ENCODE measurements at regions not wholly inside any gene's neighbourhood (a gene's known extent, or its start where the extent isn't known, plus 50 kb on each side); places are given as distances from the start of the nearest gene placed in this dataset.

- Histone ChIP-seq H3K27ac (ENCODE audit: low read depth, low read length) (no peak overlapping the region), H3K36me3 (ENCODE audit: control insufficient read depth in 1 of 2, insufficient read depth in 2 of 2, low read length in 2 of 2) (no peaks in the 10 kb centered on the region), H2AFZ (ENCODE audit: low read depth, low read length, poor library complexity, severe bottlenecking) (no peak overlapping the region), H4K20me1 (ENCODE audit: insufficient read depth) (no peaks in the 10 kb centered on the region), H3K9me3 (ENCODE audit: control insufficient read depth in 1 of 2, insufficient read depth in 1 of 2, low read depth in 1 of 2, low read length in 2 of 2) (no peaks in the 10 kb centered on the region), H3K4me3 (replicated peaks in 1 of 2; ENCODE audit: low read depth in 1 of 2, low read length in 2 of 2) (no peak overlapping the region), H3K4me2 (ENCODE audit: low read length) (no peak overlapping the region), H3K9me2 (ENCODE audit: insufficient read depth) (no peaks in the 10 kb centered on the region), H3K4me1 (ENCODE audit: control insufficient read depth in 1 of 2, insufficient read depth in 2 of 2, low read length in 2 of 2) (no peaks in the 10 kb centered on the region), H3K9ac (ENCODE audit: low read length) (no peak overlapping the region), H3K79me2 (ENCODE audit: insufficient read depth, low read length) (no peaks in the 10 kb centered on the region), H3K27me3 (ENCODE audit: insufficient read depth, low read length) (peaks cover 28% of the 10 kb centered on the region)
- DNase-seq (ENCODE audit: low read depth, low spot score): no peak
- RAD21 ChIA-PET (ENCODE audit: low non-redundant PET in 1 of 2, low total read pairs in 2 of 2, uncharacterized antibody in 2 of 2, unreplicated experiment in 2 of 2): no interaction called here
- CTCF ChIA-PET: no interaction called here
- no peak for TF ChIP-seq ZNF274 (IDR thresholded peaks at IDR 0.05; ENCODE audit: low read depth, low read length)
- no peak for TF ChIP-seq FOSL1 (IDR thresholded peaks at IDR 0.05; ENCODE audit: low read depth)
- TF ChIP-seq, protein P1, sequence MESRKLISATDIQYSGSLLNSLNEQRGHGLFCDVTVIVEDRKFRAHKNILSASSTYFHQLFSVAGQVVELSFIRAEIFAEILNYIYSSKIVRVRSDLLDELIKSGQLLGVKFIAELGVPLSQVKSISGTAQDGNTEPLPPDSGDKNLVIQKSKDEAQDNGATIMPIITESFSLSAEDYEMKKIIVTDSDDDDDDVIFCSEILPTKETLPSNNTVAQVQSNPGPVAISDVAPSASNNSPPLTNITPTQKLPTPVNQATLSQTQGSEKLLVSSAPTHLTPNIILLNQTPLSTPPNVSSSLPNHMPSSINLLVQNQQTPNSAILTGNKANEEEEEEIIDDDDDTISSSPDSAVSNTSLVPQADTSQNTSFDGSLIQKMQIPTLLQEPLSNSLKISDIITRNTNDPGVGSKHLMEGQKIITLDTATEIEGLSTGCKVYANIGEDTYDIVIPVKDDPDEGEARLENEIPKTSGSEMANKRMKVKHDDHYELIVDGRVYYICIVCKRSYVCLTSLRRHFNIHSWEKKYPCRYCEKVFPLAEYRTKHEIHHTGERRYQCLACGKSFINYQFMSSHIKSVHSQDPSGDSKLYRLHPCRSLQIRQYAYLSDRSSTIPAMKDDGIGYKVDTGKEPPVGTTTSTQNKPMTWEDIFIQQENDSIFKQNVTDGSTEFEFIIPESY (IDR thresholded peaks at IDR 0.05; ENCODE audit: extremely low read depth, insufficient replicate concordance, low read length): no peak
- TF ChIP-seq, protein P2, sequence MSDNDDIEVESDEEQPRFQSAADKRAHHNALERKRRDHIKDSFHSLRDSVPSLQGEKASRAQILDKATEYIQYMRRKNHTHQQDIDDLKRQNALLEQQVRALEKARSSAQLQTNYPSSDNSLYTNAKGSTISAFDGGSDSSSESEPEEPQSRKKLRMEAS (IDR thresholded peaks at IDR 0.05): no peak
- no peak for TF ChIP-seq ATF3 (IDR thresholded peaks at IDR 0.05)
- TF ChIP-seq ELF1 (IDR thresholded peaks at IDR 0.05; ENCODE audit: borderline replicate concordance, low read depth): no peak
- no peak for TF ChIP-seq SRF (IDR thresholded peaks at IDR 0.05; ENCODE audit: low read depth)
- intact Hi-C loops (cut with micrococcal nuclease): no loop called here
- no TSS peak for BruUV-seq (replicated peaks)
- POLR2A ChIA-PET: no interaction called here
- no peak for ATAC-seq
Observed at GRCh38 chr1:60146884-60147283, 73.3 kb upstream of the C1orf87 start.

GRCh38 chr1:60145771-60146170, 72.2 kb upstream of the C1orf87 start:
- Histone ChIP-seq H3K9ac (ENCODE audit: low read length) (no peak overlapping the region), H3K27me3 (ENCODE audit: insufficient read depth, low read length) (peaks cover 25% of the 10 kb centered on the region), H3K79me2 (ENCODE audit: insufficient read depth, low read length) (no peaks in the 10 kb centered on the region), H3K4me1 (ENCODE audit: control insufficient read depth in 1 of 2, insufficient read depth in 2 of 2, low read length in 2 of 2) (no peaks in the 10 kb centered on the region), H3K9me3 (ENCODE audit: control insufficient read depth in 1 of 2, insufficient read depth in 1 of 2, low read depth in 1 of 2, low read length in 2 of 2) (no peaks in the 10 kb centered on the region), H3K4me2 (ENCODE audit: low read length) (no peak overlapping the region), H3K36me3 (ENCODE audit: control insufficient read depth in 1 of 2, insufficient read depth in 2 of 2, low read length in 2 of 2) (no peaks in the 10 kb centered on the region), H4K20me1 (ENCODE audit: insufficient read depth) (no peaks in the 10 kb centered on the region), H2AFZ (ENCODE audit: low read depth, low read length, poor library complexity, severe bottlenecking) (no peak overlapping the region), H3K9me2 (ENCODE audit: insufficient read depth) (no peaks in the 10 kb centered on the region), H3K4me3 (replicated peaks in 1 of 2; ENCODE audit: low read depth in 1 of 2, low read length in 2 of 2) (no peak overlapping the region), H3K27ac (ENCODE audit: low read depth, low read length) (no peak overlapping the region)
- ChIA-PET CTCF (no interaction called here), POLR2A (no interaction called here), RAD21 (ENCODE audit: low non-redundant PET in 1 of 2, low total read pairs in 2 of 2, uncharacterized antibody in 2 of 2, unreplicated experiment in 2 of 2) (no interaction called here)
- BruUV-seq (replicated peaks): no TSS peak
- TF ChIP-seq CBX3 (IDR thresholded peaks at IDR 0.05; ENCODE audit: low read depth) (no peak), CTCF (IDR thresholded peaks at IDR 0.05 in 2 of 3, conservative IDR thresholded peaks at IDR 0.05 in 1 of 3; ENCODE audit: borderline replicate concordance in 1 of 3, insufficient read depth in 1 of 3, low read depth in 2 of 3, low read length in 2 of 3) (no peak), ATF3 (IDR thresholded peaks at IDR 0.05) (no peak), RAD21 (IDR thresholded peaks at IDR 0.05; ENCODE audit: low read depth) (no peak), POLR2AphosphoS5 (IDR thresholded peaks at IDR 0.05; ENCODE audit: low read depth, low read length) (no peak), SRF (IDR thresholded peaks at IDR 0.05; ENCODE audit: low read depth) (no peak)
- TF ChIP-seq, protein P2 (IDR thresholded peaks at IDR 0.05): no peak
- ATAC-seq (no peak), DNase-seq (ENCODE audit: low read depth, low spot score) (no peak)
- intact Hi-C loops (cut with micrococcal nuclease): no loop called here

Measured in HCT116 (cell line).